MM.1S (cell line): ENCODE measurements at regions not wholly inside any gene's neighbourhood (a gene's known extent, or its start where the extent isn't known, plus 50 kb on each side); places are given as distances from the start of the nearest gene placed in this dataset.

Experiments
- CTCF ChIP-seq: fragments of 300-600 bp; sonication (generic); IDR thresholded peaks from 2 replicates; pipeline ENCODE4 v1.5.1; 2016; ENCODE audit warnings: antibody characterized with exemption, low read length, mixed read lengths
- EZH2 ChIP-seq: fragments of 300-600 bp; sonication (generic); optimal IDR thresholded peaks from 2 replicates; pipeline ENCODE3; 2017; ENCODE audit warnings: low read depth, mild to moderate bottlenecking, antibody characterized with exemption, low read length, mixed read lengths
- EZH2phosphoT487 ChIP-seq: fragments of 300-600 bp; sonication (generic); IDR thresholded peaks from 2 replicates; pipeline ENCODE4 v1.6.1; 2018; ENCODE audit warnings: antibody characterized with exemption, low read length

GRCh38 chr7:86201767-86202166, 441.9 kb upstream of the GRM3 start:
- no peak for TF ChIP-seq CTCF
- no peak for TF ChIP-seq EZH2
- no peak for TF ChIP-seq EZH2phosphoT487
